PC-3 (cell line): ENCODE measurements at regions not wholly inside any gene's neighbourhood (a gene's known extent, or its start where the extent isn't known, plus 50 kb on each side); places are given as distances from the start of the nearest gene placed in this dataset.

Source experiments
- ATAC-seq: fragments of 200-7000 bp; cut with Tn5 transposase; 2 replicates; pipeline ENCODE4 v1.9.1; 2020; ENCODE audit warnings: mild to moderate bottlenecking, moderate library complexity
- BruUV-seq: library from RNA; stranded (reverse); fragments of 400-500 nt; replicated peaks from 2 replicates; lab custom pipeline; 2021; lab: Mats Ljungman, UMichigan
- CTCF ChIA-PET: fragments of 300-600 bp; sonication (Branson Sonifier 250); formaldehyde crosslinking; loops from one replicate; lab custom pipeline; 2022; ENCODE audit warnings: antibody characterized with exemption; lab: Charles Lee
- POLR2A ChIA-PET: fragments of 300-600 bp; sonication (Branson Sonifier 250); formaldehyde crosslinking; loops from one replicate; lab custom pipeline; 2022; ENCODE audit warnings: antibody characterized with exemption; ENCODE audit not compliant: unreplicated experiment; lab: Charles Lee
- DNase-seq: peaks from one replicate; pipeline ENCODE4 v3.0.0-alpha.2; 2015
- H2AFZ ChIP-seq: fragments of 300-600 bp; sonication (generic); 2 replicates; pipeline ENCODE4 v1.6.0; 2016; ENCODE audit warnings: antibody characterized with exemption, low read length
- H3F3A ChIP-seq: fragments of 300-600 bp; sonication (generic); one replicate; pipeline ENCODE4 v1.6.0; 2017; ENCODE audit warnings: antibody characterized with exemption, low read length, control low read depth, mild to moderate bottlenecking; ENCODE audit not compliant: unreplicated experiment
- H3K27ac ChIP-seq: fragments of 300-600 bp; sonication (generic); 2 replicates; pipeline ENCODE4 v1.5.1; 2016; ENCODE audit warnings: mild to moderate bottlenecking, low read length
- H3K27me3 ChIP-seq: fragments of 300-600 bp; sonication (generic); 2 replicates; pipeline ENCODE4 v1.6.1; 2016; ENCODE audit warnings: low read length, mixed read lengths
- H3K36me3 ChIP-seq: fragments of 300-600 bp; sonication (generic); 2 replicates; pipeline ENCODE4 v1.6.1; 2016; ENCODE audit warnings: low read depth, mixed run types, low read length, mixed read lengths
- H3K4me1 ChIP-seq: fragments of 300-600 bp; sonication (generic); 2 replicates; pipeline ENCODE4 v1.5.1; 2016; ENCODE audit warnings: low read length; ENCODE audit not compliant: insufficient read depth
- H3K4me2 ChIP-seq: fragments of 300-600 bp; sonication (generic); 2 replicates; pipeline ENCODE4 v1.6.0; 2016; ENCODE audit warnings: low read length
- H3K4me3 ChIP-seq: fragments of 300-600 bp; sonication (generic); 2 replicates; pipeline ENCODE4 v1.5.1; 2016; ENCODE audit warnings: mild to moderate bottlenecking, low read length, mixed read lengths
- H3K79me2 ChIP-seq: fragments of 300-600 bp; sonication (generic); 2 replicates; pipeline ENCODE4 v1.6.1; 2017; ENCODE audit warnings: low read length, mixed read lengths
- H3K9ac ChIP-seq: fragments of 300-600 bp; sonication (generic); 2 replicates; pipeline ENCODE4 v1.6.0; 2016; ENCODE audit warnings: mild to moderate bottlenecking, low read length
- H3K9me2 ChIP-seq: fragments of 300-600 bp; sonication (generic); replicated peaks from 2 replicates; pipeline ENCODE4 v1.6.1; 2016; ENCODE audit warnings: mixed run types, low read length, mixed read lengths
- H3K9me3 ChIP-seq: fragments of 300-600 bp; sonication (generic); 2 replicates; pipeline ENCODE4 v1.6.1; 2016; ENCODE audit warnings: low read length, mixed read lengths
- H4K20me1 ChIP-seq: fragments of 300-600 bp; sonication (generic); 2 replicates; pipeline ENCODE4 v1.6.1; 2016; ENCODE audit warnings: low read length, mixed read lengths
- EZH2 ChIP-seq: fragments of 300-600 bp; sonication (generic); IDR thresholded peaks from one replicate; pipeline ENCODE4 v1.6.1; 2017; ENCODE audit warnings: antibody characterized with exemption, mild to moderate bottlenecking, low read length; ENCODE audit not compliant: unreplicated experiment
- EZH2phosphoT487 ChIP-seq: fragments of 300-600 bp; sonication (generic); IDR thresholded peaks from 2 replicates; pipeline ENCODE4 v1.6.1; 2018; ENCODE audit warnings: mild to moderate bottlenecking, antibody characterized with exemption, low read length, borderline replicate concordance
- intact Hi-C: fragments of 100-400 bp; cut with micrococcal nuclease; formaldehyde crosslinking; loops from 2 replicates; pipeline ENCODE4 v1.9.0; 2023
- TF ChIP-seq, protein P1 (sequence below): fragments of 300-600 bp; sonication (generic); conservative IDR thresholded peaks from 2 replicates; pipeline ENCODE4 v1.5.1; 2017; ENCODE audit warnings: antibody characterized with exemption, low read depth, mild to moderate bottlenecking, low read length

DNA sequence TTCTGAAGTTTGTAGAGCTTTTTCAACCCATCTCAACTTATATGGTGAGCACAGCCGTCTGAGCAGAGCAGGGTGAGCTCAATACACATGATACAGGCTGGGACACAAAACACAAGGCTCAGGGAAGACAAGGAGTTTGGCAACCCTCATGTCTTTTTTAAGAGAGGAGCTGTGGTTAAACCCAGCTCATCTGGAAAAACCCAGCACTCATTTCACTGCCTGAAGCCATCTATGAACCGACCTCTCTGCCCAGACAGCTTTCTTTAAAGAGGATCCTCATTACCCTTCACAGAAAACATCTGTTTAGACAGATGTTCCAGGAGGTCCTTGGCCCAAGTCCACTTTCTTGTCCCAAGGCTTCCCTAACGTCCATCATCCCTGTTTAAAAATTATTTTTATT lies 170.0 kb upstream of the TSHZ3 start:
- Histone ChIP-seq H3F3A (no peaks in the 10 kb centered on the region), H4K20me1 (no peaks in the 10 kb centered on the region), H3K9me3 (no peaks in the 10 kb centered on the region), H2AFZ (no peak overlapping the region), H3K4me1 (no peaks in the 10 kb centered on the region), H3K27ac (no peak overlapping the region), H3K36me3 (no peaks in the 10 kb centered on the region), H3K4me3 (no peak overlapping the region), H3K9ac (no peak overlapping the region), H3K4me2 (no peak overlapping the region), H3K9me2 (no peaks in the 10 kb centered on the region), H3K79me2 (no peaks in the 10 kb centered on the region), H3K27me3 (no peaks in the 10 kb centered on the region)
- TF ChIP-seq EZH2phosphoT487 (no peak), EZH2 (no peak)
- TF ChIP-seq, protein P1, sequence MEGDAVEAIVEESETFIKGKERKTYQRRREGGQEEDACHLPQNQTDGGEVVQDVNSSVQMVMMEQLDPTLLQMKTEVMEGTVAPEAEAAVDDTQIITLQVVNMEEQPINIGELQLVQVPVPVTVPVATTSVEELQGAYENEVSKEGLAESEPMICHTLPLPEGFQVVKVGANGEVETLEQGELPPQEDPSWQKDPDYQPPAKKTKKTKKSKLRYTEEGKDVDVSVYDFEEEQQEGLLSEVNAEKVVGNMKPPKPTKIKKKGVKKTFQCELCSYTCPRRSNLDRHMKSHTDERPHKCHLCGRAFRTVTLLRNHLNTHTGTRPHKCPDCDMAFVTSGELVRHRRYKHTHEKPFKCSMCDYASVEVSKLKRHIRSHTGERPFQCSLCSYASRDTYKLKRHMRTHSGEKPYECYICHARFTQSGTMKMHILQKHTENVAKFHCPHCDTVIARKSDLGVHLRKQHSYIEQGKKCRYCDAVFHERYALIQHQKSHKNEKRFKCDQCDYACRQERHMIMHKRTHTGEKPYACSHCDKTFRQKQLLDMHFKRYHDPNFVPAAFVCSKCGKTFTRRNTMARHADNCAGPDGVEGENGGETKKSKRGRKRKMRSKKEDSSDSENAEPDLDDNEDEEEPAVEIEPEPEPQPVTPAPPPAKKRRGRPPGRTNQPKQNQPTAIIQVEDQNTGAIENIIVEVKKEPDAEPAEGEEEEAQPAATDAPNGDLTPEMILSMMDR = no peak
- ChIA-PET POLR2A (no interaction called here), CTCF (no interaction called here)
- intact Hi-C loops = no loop called here
- ATAC-seq (no peak), DNase-seq (no peak)
- BruUV-seq = no TSS peak

DNA sequence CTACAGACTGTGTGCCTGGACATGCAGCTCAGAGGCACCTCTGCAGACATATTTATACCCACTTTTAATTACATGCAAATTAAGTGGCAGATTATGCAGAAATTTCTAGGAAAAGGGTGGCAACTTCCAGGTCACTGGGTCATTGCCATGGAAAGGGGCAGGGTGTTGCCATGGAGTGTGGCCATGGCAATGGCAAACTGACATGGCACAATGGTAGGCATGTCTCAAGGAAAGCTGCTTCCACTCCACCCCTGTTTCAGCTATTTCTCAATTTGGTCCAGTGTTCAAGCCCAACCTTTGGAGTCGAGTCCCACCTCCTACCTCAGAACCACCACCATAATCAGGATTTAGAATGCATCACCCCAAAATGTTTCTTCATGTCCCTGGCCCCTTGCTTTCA lies 170.7 kb upstream of the TSHZ3 start:
- Histone ChIP-seq H3K4me1 (no peaks in the 10 kb centered on the region), H3K79me2 (no peaks in the 10 kb centered on the region), H3K27me3 (no peaks in the 10 kb centered on the region), H3K9me2 (no peaks in the 10 kb centered on the region), H3K4me3 (no peak overlapping the region), H3K36me3 (no peaks in the 10 kb centered on the region), H3K9me3 (no peaks in the 10 kb centered on the region), H2AFZ (no peak overlapping the region), H3K4me2 (no peak overlapping the region), H3K27ac (no peak overlapping the region), H3K9ac (no peak overlapping the region), H4K20me1 (no peaks in the 10 kb centered on the region), H3F3A (no peaks in the 10 kb centered on the region)
- POLR2A ChIA-PET = no interaction called here
- no TSS peak for BruUV-seq
- CTCF ChIA-PET = no interaction called here
- DNase-seq (no peak), ATAC-seq (no peak)
- intact Hi-C loops = no loop called here
- no peak for TF ChIP-seq EZH2phosphoT487
- TF ChIP-seq, protein P1 = no peak
- no peak for TF ChIP-seq EZH2

DNA sequence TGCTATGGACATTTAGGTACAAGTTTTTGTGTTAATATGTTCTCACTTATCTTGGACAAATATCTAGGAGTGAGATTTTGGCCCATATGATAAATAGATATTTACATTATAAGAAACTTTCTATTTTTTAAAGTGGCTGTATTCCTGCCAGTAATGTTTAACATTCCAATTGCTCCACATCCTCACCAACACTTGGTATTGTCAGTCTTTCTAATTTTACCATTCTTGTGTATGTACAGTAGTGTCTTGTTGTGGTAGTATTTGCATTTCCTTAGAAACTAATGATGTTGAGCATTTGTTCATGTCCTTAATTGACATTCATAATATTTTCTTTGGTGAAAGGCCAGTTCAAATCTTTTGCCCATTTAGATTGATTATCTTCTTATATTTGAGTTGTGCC lies 171.4 kb upstream of the TSHZ3 start:
- H3K4me1 ChIP-seq = no peaks in the 10 kb centered on the region
- H3K79me2 ChIP-seq = no peaks in the 10 kb centered on the region
- H3K9me3 ChIP-seq = no peaks in the 10 kb centered on the region
- ATAC-seq = no peak
- no peaks in the 10 kb centered on the region for H4K20me1 ChIP-seq
- H3K27me3 ChIP-seq = no peaks in the 10 kb centered on the region
- H3K36me3 ChIP-seq = no peaks in the 10 kb centered on the region
- no TSS peak for BruUV-seq
- no peak overlapping the region for H2AFZ ChIP-seq
- TF ChIP-seq, protein P1 = no peak
- TF ChIP-seq EZH2phosphoT487 (no peak), EZH2 (no peak)
- CTCF ChIA-PET = no interaction called here
- no peak overlapping the region for H3K27ac ChIP-seq
- POLR2A ChIA-PET = no interaction called here
- H3K4me3 ChIP-seq = no peak overlapping the region
- no peak overlapping the region for H3K4me2 ChIP-seq
- DNase-seq = no peak
- intact Hi-C loops = no loop called here
- no peaks in the 10 kb centered on the region for H3K9me2 ChIP-seq
- no peaks in the 10 kb centered on the region for H3F3A ChIP-seq
- no peak overlapping the region for H3K9ac ChIP-seq
